ENCODE measurements at regions not wholly inside any gene's neighbourhood (a gene's known extent, or its start where the extent isn't known, plus 50 kb on each side); places are given as distances from the start of the nearest gene placed in this dataset.

GRCh38 chr4:124807421-124807820 is 94.9 kb upstream of the ANKRD50 start:
- in situ Hi-C loops (cut with MboI; ENCODE audit: low pct_ligation_motif_present in 1 of 4, low pct_unique_long_range_greater_than_20kb in 1 of 4, low sequenced_read_pairs in 3 of 4): no loop called here
- 44 to 53% methylated on average over 1 of the region's 1 CpG for WGBS, 2 donors (ENCODE audit: low coverage in 1 of 2)
- DNase-seq: no peak
- Histone ChIP-seq H3K27ac (no peak overlapping the region), H3K36me3 (no peaks in the 10 kb centered on the region), H3K4me1 (no peaks in the 10 kb centered on the region), H3K9me3 (peaks cover 0 to 5% of the 10 kb centered on the region in 2 donors), H3K4me3 (no peak overlapping the region), H3K27me3 (no peaks in the 10 kb centered on the region)
- intact Hi-C loops (cut with DNase I; ENCODE audit: low total_unique reads): no loop called here
- no peak for TF ChIP-seq EP300 (IDR thresholded peaks at IDR 0.05; ENCODE audit: low read depth)
- no peak for TF ChIP-seq POLR2A (IDR thresholded peaks at IDR 0.05)
- no peak for TF ChIP-seq CTCF (IDR thresholded peaks at IDR 0.05)
- no peak for TF ChIP-seq POLR2AphosphoS5 (IDR thresholded peaks at IDR 0.05)

GRCh38 chr4:124806403-124806802 is 93.9 kb upstream of the ANKRD50 start:
- Histone ChIP-seq H3K27me3 (no peaks in the 10 kb centered on the region), H3K4me3 (no peak overlapping the region), H3K36me3 (no peaks in the 10 kb centered on the region), H3K9me3 (no peaks in the 10 kb centered on the region), H3K27ac (no peak overlapping the region), H3K4me1 (no peaks in the 10 kb centered on the region)
- in situ Hi-C loops (cut with MboI; ENCODE audit: low pct_ligation_motif_present in 1 of 4, low pct_unique_long_range_greater_than_20kb in 1 of 4, low sequenced_read_pairs in 3 of 4): no loop called here
- TF ChIP-seq EP300 (IDR thresholded peaks at IDR 0.05; ENCODE audit: low read depth): no peak
- no peak for TF ChIP-seq CTCF (IDR thresholded peaks at IDR 0.05)
- TF ChIP-seq POLR2AphosphoS5 (IDR thresholded peaks at IDR 0.05): no peak
- TF ChIP-seq POLR2A (IDR thresholded peaks at IDR 0.05): no peak
- 63% methylated on average over 2 of the region's 2 CpGs; no CpG with 5 or more reads in 1 of the 2 donors for WGBS, 2 donors (ENCODE audit: low coverage in 1 of 2)
- intact Hi-C loops (cut with DNase I; ENCODE audit: low total_unique reads): no loop called here
- no peak for DNase-seq

- DNase-seq: no peak
- Histone ChIP-seq H3K27me3 (no peaks in the 10 kb centered on the region), H3K4me3 (no peak overlapping the region), H3K27ac (no peak overlapping the region), H3K4me1 (no peaks in the 10 kb centered on the region), H3K9me3 (no peaks in the 10 kb centered on the region), H3K36me3 (no peaks in the 10 kb centered on the region)
- in situ Hi-C loops (cut with MboI; ENCODE audit: low pct_ligation_motif_present in 1 of 4, low pct_unique_long_range_greater_than_20kb in 1 of 4, low sequenced_read_pairs in 3 of 4) (no loop called here), intact Hi-C loops (cut with DNase I; ENCODE audit: low total_unique reads) (no loop called here)
- TF ChIP-seq POLR2AphosphoS5 (IDR thresholded peaks at IDR 0.05) (no peak), CTCF (IDR thresholded peaks at IDR 0.05) (no peak), POLR2A (IDR thresholded peaks at IDR 0.05) (no peak), EP300 (IDR thresholded peaks at IDR 0.05; ENCODE audit: low read depth) (no peak)
These were observed 92.1 kb upstream of the ANKRD50 start for GRCh38 chr4:124804584-124804983.

- in situ Hi-C loops (cut with MboI; ENCODE audit: low pct_ligation_motif_present in 1 of 4, low pct_unique_long_range_greater_than_20kb in 1 of 4, low sequenced_read_pairs in 3 of 4): no loop called here
These were observed 91.5 kb upstream of the ANKRD50 start for GRCh38 chr4:124804041-124804440.

More at GRCh38 chr4:124804041-124804440, 91.5 kb upstream of the ANKRD50 start:
- Histone ChIP-seq H3K27ac (no peak overlapping the region), H3K4me1 (no peaks in the 10 kb centered on the region), H3K27me3 (no peaks in the 10 kb centered on the region), H3K9me3 (no peaks in the 10 kb centered on the region), H3K4me3 (no peak overlapping the region), H3K36me3 (no peaks in the 10 kb centered on the region)
- no peak for DNase-seq
- WGBS, 2 donors (ENCODE audit: low coverage in 1 of 2): 56 to 76% methylated on average over 4 of the region's 4 CpGs
- no peak for TF ChIP-seq CTCF (IDR thresholded peaks at IDR 0.05)
- no peak for TF ChIP-seq EP300 (IDR thresholded peaks at IDR 0.05; ENCODE audit: low read depth)
- TF ChIP-seq POLR2A (IDR thresholded peaks at IDR 0.05): no peak
- TF ChIP-seq POLR2AphosphoS5 (IDR thresholded peaks at IDR 0.05): no peak
- intact Hi-C loops (cut with DNase I; ENCODE audit: low total_unique reads): no loop called here

All from transverse colon (tissue), 4 donors.